ENCODE measurements at regions not wholly inside any gene's neighbourhood (a gene's known extent, or its start where the extent isn't known, plus 50 kb on each side); places are given as distances from the start of the nearest gene placed in this dataset.

GRCh38 chr11:119940401-119940976, 197.4 kb downstream of the TRIM29 start:
- dilution Hi-C loops (cut with MboI; ENCODE audit: extremely low pct_ligation_motif_present, low sequenced_read_pairs), result no loop called here
- POLR2A ChIA-PET, result no interaction called here
- no TSS peak for BruUV-seq (replicated peaks)

More at GRCh38 chr11:119940401-119940976, 197.4 kb downstream of the TRIM29 start:
- H3K27ac ChIP-seq (ENCODE audit: insufficient read depth, low read depth, low read length), result no peak overlapping the region
- no peaks in the 10 kb centered on the region for H3K9me3 ChIP-seq (replicated peaks; ENCODE audit: control insufficient read depth, insufficient read depth, low read length)
- H3K4me3 ChIP-seq (replicated peaks in 1 of 3; ENCODE audit: insufficient read depth in 1 of 3, low read depth in 1 of 3, low read length in 3 of 3), result no peak overlapping the region
- CTCF ChIA-PET, result interaction anchor here (0.9 kb wide), 1 partner anchor 211 kb away, joined by 3 read pairs; the partner anchor contains the start of gene NECTIN1
- no peaks in the 10 kb centered on the region for H3K27me3 ChIP-seq (ENCODE audit: control insufficient read depth in 2 of 2, insufficient read depth in 2 of 2, low read length in 2 of 2)
- intact Hi-C loops (cut with micrococcal nuclease), result no loop called here
- no peaks in the 10 kb centered on the region for H3K36me3 ChIP-seq (ENCODE audit: control insufficient read depth in 2 of 2, extremely low read depth in 1 of 2, insufficient read depth in 2 of 2, low read length in 2 of 2)
- H3K4me2 ChIP-seq (ENCODE audit: insufficient read depth, low read length), result no peak overlapping the region
- DNase-seq (ENCODE audit: low read depth, low spot score), result no peak
- H3K79me2 ChIP-seq (ENCODE audit: control insufficient read depth, insufficient read depth, low read length), result no peaks in the 10 kb centered on the region
- no peaks in the 10 kb centered on the region for H3K9me1 ChIP-seq (replicated peaks; ENCODE audit: control insufficient read depth, extremely low read depth, insufficient read depth, low read length)
- H3K9ac ChIP-seq (replicated peaks; ENCODE audit: extremely low read depth, insufficient read depth, low read length), result no peak overlapping the region
- H2AFZ ChIP-seq (ENCODE audit: low read depth, low read length), result no peak overlapping the region
- no peak for FAIRE-seq
- H3K4me1 ChIP-seq (ENCODE audit: control insufficient read depth, extremely low read depth, insufficient read depth, low read length), result no peaks in the 10 kb centered on the region
- no peaks in the 10 kb centered on the region for H4K20me1 ChIP-seq (replicated peaks; ENCODE audit: control insufficient read depth, extremely low read depth, insufficient read depth, low read length)
- TF ChIP-seq JUN (IDR thresholded peaks at IDR 0.05; ENCODE audit: borderline replicate concordance, insufficient read depth, insufficient read length, low read depth) (no peak), FOS (IDR thresholded peaks at IDR 0.05; ENCODE audit: borderline replicate concordance, insufficient read depth, low read length) (no peak), GATA2 (IDR thresholded peaks at IDR 0.05; ENCODE audit: insufficient read depth, insufficient read length, low read depth, low read length) (no peak), MYC (IDR thresholded peaks at IDR 0.05; ENCODE audit: low read depth, low read length) (no peak), CTCF (IDR thresholded peaks at IDR 0.05; ENCODE audit: extremely low read depth in 1 of 2, insufficient read depth in 1 of 2, low read depth in 1 of 2, low read length in 2 of 2) (no peak), POLR2AphosphoS5 (IDR thresholded peaks at IDR 0.05; ENCODE audit: insufficient read depth, low read depth, low read length) (no peak), EZH2 (IDR thresholded peaks at IDR 0.05; ENCODE audit: borderline replicate concordance, low read depth, low read length, severe bottlenecking) (no peak), POLR2A (IDR thresholded peaks at IDR 0.05; ENCODE audit: low read depth, low read length) (no peak), MAX (IDR thresholded peaks at IDR 0.05; ENCODE audit: insufficient read depth, insufficient read length) (no peak)

Measured in endothelial cell of umbilical vein (primary cell).